HG02588 (cell line): ENCODE measurements at regions not wholly inside any gene's neighbourhood (a gene's known extent, or its start where the extent isn't known, plus 50 kb on each side); places are given as distances from the start of the nearest gene placed in this dataset.

ENCODE experiments used
- ATAC-seq: cut with Tn5 transposase; IDR thresholded peaks from one replicate; pipeline ENCODE4 v1.9.1; 2021; ENCODE audit warnings: mild to moderate bottlenecking, moderate library complexity; ENCODE audit not compliant: unreplicated experiment

- no peak for ATAC-seq
Measured at GRCh38 chr3:161989012-161989411, 492.4 kb downstream of the OTOL1 start.

- ATAC-seq = no peak
Measured at GRCh38 chr3:161990036-161990435, 493.4 kb downstream of the OTOL1 start.

- no peak for ATAC-seq
Measured at GRCh38 chr3:161991901-161992540, 495.4 kb downstream of the OTOL1 start.

- no peak for ATAC-seq
Measured at GRCh38 chr3:161999846-162000245, 503.2 kb downstream of the OTOL1 start.

GRCh38 chr3:162007722-162008121, 511.1 kb downstream of the OTOL1 start:
- no peak for ATAC-seq

- ATAC-seq = no peak
Measured at GRCh38 chr3:162012633-162013032, 516.0 kb downstream of the OTOL1 start.

- ATAC-seq = no peak
Measured at GRCh38 chr3:162014284-162014683, 517.7 kb downstream of the OTOL1 start.

GRCh38 chr3:162015856-162016255, 519.2 kb downstream of the OTOL1 start:
- no peak for ATAC-seq

GRCh38 chr3:162019817-162020216, 523.2 kb downstream of the OTOL1 start:
- no peak for ATAC-seq

- no peak for ATAC-seq
Measured at GRCh38 chr3:162021206-162021605, 524.6 kb downstream of the OTOL1 start.

GRCh38 chr3:162022911-162023310, 526.3 kb downstream of the OTOL1 start:
- no peak for ATAC-seq

GRCh38 chr3:162029736-162030135, 533.1 kb downstream of the OTOL1 start:
- ATAC-seq = no peak

- ATAC-seq = no peak
Measured at GRCh38 chr3:162034368-162034767, 537.8 kb downstream of the OTOL1 start.

- ATAC-seq = no peak
Measured at GRCh38 chr3:162041622-162042021, 545.0 kb downstream of the OTOL1 start.

GRCh38 chr3:162052636-162053035, 556.0 kb downstream of the OTOL1 start:
- ATAC-seq = no peak

GRCh38 chr3:162072656-162073164, 576.1 kb downstream of the OTOL1 start:
- no peak for ATAC-seq

- no peak for ATAC-seq
Measured at GRCh38 chr3:162073422-162073975, 576.9 kb downstream of the OTOL1 start.

- ATAC-seq = no peak
Measured at GRCh38 chr3:162077108-162077507, 580.5 kb downstream of the OTOL1 start.

- no peak for ATAC-seq
Measured at GRCh38 chr3:162082516-162082915, 585.9 kb downstream of the OTOL1 start.

GRCh38 chr3:162087361-162087760, 590.8 kb downstream of the OTOL1 start:
- ATAC-seq = no peak

- no peak for ATAC-seq
Measured at GRCh38 chr3:162092751-162093150, 596.1 kb downstream of the OTOL1 start.

- no peak for ATAC-seq
Measured at GRCh38 chr3:162094301-162094700, 597.7 kb downstream of the OTOL1 start.

- ATAC-seq = no peak
Measured at GRCh38 chr3:162096874-162097273, 600.3 kb downstream of the OTOL1 start.
